ENCODE measurements at regions not wholly inside any gene's neighbourhood (a gene's known extent, or its start where the extent isn't known, plus 50 kb on each side); places are given as distances from the start of the nearest gene placed in this dataset.

DNA sequence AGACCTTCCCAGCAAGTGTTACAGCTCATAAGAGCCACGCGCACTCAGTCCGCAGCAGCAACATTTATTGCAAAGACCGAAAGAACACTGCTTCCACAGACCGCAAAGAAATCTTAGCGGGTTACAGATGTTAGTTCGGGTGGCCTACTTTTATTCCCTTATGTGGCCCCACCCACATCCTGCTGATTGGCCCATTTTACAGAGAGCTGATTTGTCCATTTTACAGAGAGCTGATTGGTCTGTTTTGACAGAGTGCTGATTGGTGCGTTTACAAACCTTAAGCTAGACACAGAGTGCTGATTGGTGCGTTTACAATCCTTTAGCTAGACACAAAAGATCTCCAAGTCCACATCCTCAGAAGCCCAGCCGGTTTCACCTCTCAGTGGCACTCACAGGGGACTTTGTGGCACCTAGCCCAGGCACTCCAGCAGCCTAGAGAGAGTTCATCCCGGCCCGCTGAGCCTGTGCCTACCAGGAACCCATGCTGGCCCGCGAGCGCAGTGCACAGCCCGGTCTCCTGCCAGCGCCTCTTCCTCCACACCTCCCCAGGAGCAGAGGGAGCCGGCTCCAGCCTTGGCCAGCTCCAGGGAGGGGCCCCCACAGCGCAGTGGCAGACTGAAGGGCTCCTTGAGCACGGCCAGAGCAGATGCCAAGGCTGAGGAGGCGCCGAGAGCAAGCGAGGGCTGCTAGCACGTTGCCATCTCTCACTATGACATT is 244.3 kb upstream of the TSHZ2 start:
- Mint-ChIP-seq H3K4me3 (no peak overlapping the region), H3K9me3 (peaks cover 25% of the 10 kb centered on the region), H3K27ac (ENCODE audit: unreplicated experiment) (no peak overlapping the region), H3K27me3 (ENCODE audit: low read depth) (no peaks in the 10 kb centered on the region), H3K4me1 (peaks cover 3% of the 10 kb centered on the region), H3K36me3 (ENCODE audit: low read depth) (peaks cover 7% of the 10 kb centered on the region)
- DNase-seq (ENCODE audit: low read depth, low spot score): no peak
- TF ChIP-seq, protein P1, sequence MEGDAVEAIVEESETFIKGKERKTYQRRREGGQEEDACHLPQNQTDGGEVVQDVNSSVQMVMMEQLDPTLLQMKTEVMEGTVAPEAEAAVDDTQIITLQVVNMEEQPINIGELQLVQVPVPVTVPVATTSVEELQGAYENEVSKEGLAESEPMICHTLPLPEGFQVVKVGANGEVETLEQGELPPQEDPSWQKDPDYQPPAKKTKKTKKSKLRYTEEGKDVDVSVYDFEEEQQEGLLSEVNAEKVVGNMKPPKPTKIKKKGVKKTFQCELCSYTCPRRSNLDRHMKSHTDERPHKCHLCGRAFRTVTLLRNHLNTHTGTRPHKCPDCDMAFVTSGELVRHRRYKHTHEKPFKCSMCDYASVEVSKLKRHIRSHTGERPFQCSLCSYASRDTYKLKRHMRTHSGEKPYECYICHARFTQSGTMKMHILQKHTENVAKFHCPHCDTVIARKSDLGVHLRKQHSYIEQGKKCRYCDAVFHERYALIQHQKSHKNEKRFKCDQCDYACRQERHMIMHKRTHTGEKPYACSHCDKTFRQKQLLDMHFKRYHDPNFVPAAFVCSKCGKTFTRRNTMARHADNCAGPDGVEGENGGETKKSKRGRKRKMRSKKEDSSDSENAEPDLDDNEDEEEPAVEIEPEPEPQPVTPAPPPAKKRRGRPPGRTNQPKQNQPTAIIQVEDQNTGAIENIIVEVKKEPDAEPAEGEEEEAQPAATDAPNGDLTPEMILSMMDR (conservative IDR thresholded peaks at IDR 0.05): no peak

DNA sequence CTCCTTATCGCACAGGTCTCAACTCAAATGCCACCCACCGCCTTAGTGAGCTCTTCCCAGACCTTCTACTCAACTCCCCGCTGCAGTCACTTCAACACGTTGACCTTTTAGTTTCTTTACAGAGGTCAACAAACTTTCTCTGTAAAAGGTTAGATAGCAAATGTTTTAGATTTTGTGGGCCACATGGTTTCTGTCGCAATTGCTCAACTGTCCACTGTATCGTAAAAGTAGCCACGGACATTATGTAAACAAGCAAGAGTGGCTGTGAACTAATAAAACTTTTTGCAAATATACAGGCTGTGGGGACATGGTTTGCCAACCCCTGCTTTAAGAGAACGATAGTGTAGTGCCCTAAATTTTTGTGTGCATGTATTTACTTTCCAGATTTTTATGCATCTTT is 247.6 kb upstream of the TSHZ2 start:
- peaks cover 7% of the 10 kb centered on the region for H3K36me3 Mint-ChIP-seq (ENCODE audit: low read depth)
- H3K27ac Mint-ChIP-seq (ENCODE audit: unreplicated experiment): no peak overlapping the region
- peaks cover 13% of the 10 kb centered on the region for H3K9me3 Mint-ChIP-seq
- no peak for DNase-seq (ENCODE audit: low read depth, low spot score)
- TF ChIP-seq, protein P1 (conservative IDR thresholded peaks at IDR 0.05): no peak
- no peak overlapping the region for H3K4me3 Mint-ChIP-seq
- no peaks in the 10 kb centered on the region for H3K27me3 Mint-ChIP-seq (ENCODE audit: low read depth)
- H3K4me1 Mint-ChIP-seq: no peaks in the 10 kb centered on the region

DNA sequence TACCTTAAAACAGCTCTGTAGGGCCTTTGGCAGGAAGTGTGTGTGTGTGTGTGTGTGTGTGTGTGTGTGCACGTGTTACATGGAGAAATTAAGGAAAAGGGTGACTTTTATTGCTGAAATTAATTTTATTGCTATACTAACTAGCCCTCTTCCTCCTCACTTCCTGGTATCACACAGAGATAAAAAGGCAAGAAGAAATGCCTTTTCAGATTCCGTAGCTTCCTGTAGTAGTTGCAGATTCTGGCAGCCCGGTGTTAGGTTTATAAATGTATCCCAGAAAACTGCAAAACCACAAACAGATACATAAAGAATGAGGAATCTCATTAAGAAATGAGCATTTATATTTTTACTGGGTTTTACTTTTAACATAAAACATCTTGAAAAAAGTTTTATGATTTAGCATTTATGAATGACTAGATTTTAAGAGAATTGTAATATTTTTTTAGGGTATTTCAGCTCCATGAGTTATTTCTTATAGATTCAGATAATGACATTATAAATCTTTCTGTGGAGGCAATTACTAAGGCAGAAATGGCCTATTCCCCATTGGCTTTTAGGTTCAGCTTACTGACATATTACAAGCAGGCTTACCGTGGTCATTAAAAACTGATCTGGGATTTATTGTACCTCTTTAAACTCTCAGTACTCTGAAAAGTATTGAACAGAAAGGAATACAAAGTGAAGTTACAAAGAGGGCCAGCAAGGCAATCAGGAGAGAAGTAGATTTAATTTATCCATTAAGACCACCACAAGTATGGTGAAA is 249.1 kb upstream of the TSHZ2 start:
- Mint-ChIP-seq H3K27ac (ENCODE audit: unreplicated experiment) (no peak overlapping the region), H3K27me3 (ENCODE audit: low read depth) (no peaks in the 10 kb centered on the region), H3K36me3 (ENCODE audit: low read depth) (peaks cover 3% of the 10 kb centered on the region), H3K9me3 (peaks cover 8% of the 10 kb centered on the region), H3K4me1 (no peaks in the 10 kb centered on the region), H3K4me3 (no peak overlapping the region)
- TF ChIP-seq, protein P1 (conservative IDR thresholded peaks at IDR 0.05): no peak
- no peak for DNase-seq (ENCODE audit: low read depth, low spot score)

DNA sequence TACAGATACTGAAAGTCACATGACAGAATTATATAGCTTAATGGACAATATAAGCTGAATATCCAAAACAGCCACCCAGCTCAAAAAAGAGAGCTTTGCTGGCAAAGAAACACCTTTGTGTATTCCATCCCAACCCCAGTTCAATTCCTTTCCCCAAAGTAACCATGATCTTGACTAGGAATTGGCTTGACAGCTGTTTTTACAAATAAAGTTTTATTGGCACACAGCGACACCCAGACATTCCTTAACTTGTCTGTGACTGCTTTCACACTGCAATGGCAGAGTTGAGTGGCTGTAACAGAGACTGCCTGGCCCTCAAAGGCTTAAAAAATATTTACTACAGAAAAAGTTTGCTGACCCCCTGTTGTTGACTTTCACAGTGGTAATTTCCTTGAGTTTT is 264.0 kb upstream of the TSHZ2 start:
- Mint-ChIP-seq H3K27me3 (ENCODE audit: low read depth) (no peaks in the 10 kb centered on the region), H3K4me3 (no peak overlapping the region)

DNA sequence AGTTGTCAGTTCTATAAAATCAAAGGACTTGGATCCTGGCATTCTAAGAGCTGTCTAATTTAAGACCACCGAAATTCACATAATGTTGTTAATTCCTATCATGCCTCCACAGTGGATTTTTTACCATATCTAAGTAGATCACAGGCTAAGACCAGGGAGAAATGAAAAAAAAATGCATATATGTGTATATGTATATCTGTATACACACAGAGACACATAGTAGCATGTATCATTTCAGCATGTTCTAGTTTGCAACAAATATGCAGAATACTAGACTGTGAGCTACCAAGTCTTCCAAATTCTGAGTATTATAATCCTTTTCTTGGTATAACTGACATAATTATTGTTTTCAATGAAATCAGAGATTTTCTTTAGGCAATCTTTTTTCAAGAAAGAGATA is 267.6 kb upstream of the TSHZ2 start:
- no peaks in the 10 kb centered on the region for H3K36me3 Mint-ChIP-seq (ENCODE audit: low read depth)
- no peak for DNase-seq (ENCODE audit: low read depth, low spot score)
- no peak overlapping the region for H3K4me3 Mint-ChIP-seq
- no peaks in the 10 kb centered on the region for H3K27me3 Mint-ChIP-seq (ENCODE audit: low read depth)
- TF ChIP-seq, protein P1 (conservative IDR thresholded peaks at IDR 0.05): no peak
- no peak overlapping the region for H3K27ac Mint-ChIP-seq (ENCODE audit: unreplicated experiment)
- H3K9me3 Mint-ChIP-seq: peaks cover 5% of the 10 kb centered on the region
- no peaks in the 10 kb centered on the region for H3K4me1 Mint-ChIP-seq

More for the DNA sequence above, 264.0 kb upstream of the TSHZ2 start:
- Mint-ChIP-seq H3K36me3 (ENCODE audit: low read depth) (no peaks in the 10 kb centered on the region), H3K9me3 (peaks cover 5% of the 10 kb centered on the region), H3K4me1 (no peaks in the 10 kb centered on the region), H3K27ac (ENCODE audit: unreplicated experiment) (no peak overlapping the region)
- TF ChIP-seq, protein P1 (conservative IDR thresholded peaks at IDR 0.05): no peak
- DNase-seq (ENCODE audit: low read depth, low spot score): no peak

All from neural crest cell (in vitro differentiated cells).